ENCODE measurements at regions not wholly inside any gene's neighbourhood (a gene's known extent, or its start where the extent isn't known, plus 50 kb on each side); places are given as distances from the start of the nearest gene placed in this dataset.

GRCh38 chr6:128663238-128663637 lies 142.8 kb upstream of the PTPRK start:
- no peak for TF ChIP-seq EZH2 (IDR thresholded peaks at IDR 0.05; ENCODE audit: insufficient read depth, poor library complexity, severe bottlenecking)
- no peak for TF ChIP-seq EZH2phosphoT487 (IDR thresholded peaks at IDR 0.05; ENCODE audit: insufficient read depth, low read depth)

Measured in GM23248 (cell line).